Activated naive CD4-positive, alpha-beta T cell treated with anti-CD3 and anti-CD28 coated beads for 36 hours (primary cell): ENCODE measurements at regions not wholly inside any gene's neighbourhood (a gene's known extent, or its start where the extent isn't known, plus 50 kb on each side); places are given as distances from the start of the nearest gene placed in this dataset.

Experiments
- CTCF ChIA-PET: fragments of 350-600 bp; sonication (Branson Sonifier 250); formaldehyde crosslinking; loops from one replicate; lab custom pipeline; 2021; ENCODE audit warnings: antibody characterized with exemption; lab: Charles Lee
- DNase-seq: peaks from one replicate; pipeline ENCODE4 v3.0.0-alpha.2; 2020
- H3K27ac Mint-ChIP-seq: one replicate; pipeline ENCODE4 v1.8.0; 2021; ENCODE audit warnings: mild to moderate bottlenecking, mixed read lengths
- H3K27me3 Mint-ChIP-seq: one replicate; pipeline ENCODE4 v1.8.0; 2021; ENCODE audit warnings: low read depth, mixed read lengths
- H3K36me3 Mint-ChIP-seq: one replicate; pipeline ENCODE4 v1.8.0; 2021; ENCODE audit warnings: low read depth, mixed read lengths
- H3K4me1 Mint-ChIP-seq: one replicate; pipeline ENCODE4 v1.8.0; 2021; ENCODE audit warnings: low read depth, mixed read lengths
- H3K4me3 Mint-ChIP-seq: one replicate; pipeline ENCODE4 v1.8.0; 2021; ENCODE audit warnings: mild to moderate bottlenecking, moderate library complexity, mixed read lengths
- H3K9me3 Mint-ChIP-seq: one replicate; pipeline ENCODE4 v1.8.0; 2021; ENCODE audit warnings: mixed read lengths
- intact Hi-C: fragments of 100-400 bp; cut with micrococcal nuclease; formaldehyde crosslinking; loops from one replicate; pipeline ENCODE4 v1.15.1; 2023

GRCh38 chr7:142351145-142351544, 93.3 kb upstream of the PRSS58 start:
- peaks cover 35% of the 10 kb centered on the region for H3K4me1 Mint-ChIP-seq
- intact Hi-C loops: loop anchor here (2.0 to 10.0 kb wide), 2 partner anchors 26 to 616 kb away; partner anchors contain the start of gene SSBP1
- no peaks in the 10 kb centered on the region for H3K36me3 Mint-ChIP-seq

GRCh38 chr7:142349670-142350405, 92.0 kb upstream of the PRSS58 start:
- DNase-seq: no peak
- no peaks in the 10 kb centered on the region for H3K36me3 Mint-ChIP-seq
- intact Hi-C loops: loop anchor here (1.0 to 10.0 kb wide), 3 partner anchors 8 to 615 kb away; partner anchors contain the start of gene SSBP1
- peaks cover 44% of the 10 kb centered on the region for H3K4me1 Mint-ChIP-seq
- no peak overlapping the region for H3K4me3 Mint-ChIP-seq
- no peaks in the 10 kb centered on the region for H3K9me3 Mint-ChIP-seq
- H3K27me3 Mint-ChIP-seq: no peaks in the 10 kb centered on the region
- CTCF ChIA-PET: interaction anchor here (1.3 kb wide), 1 partner anchor 47 kb away, joined by 4 read pairs; no protein-coding TSS in a partner anchor
- H3K27ac Mint-ChIP-seq: peak overlapping the region; percentile 42

More at GRCh38 chr7:142351145-142351544, 93.3 kb upstream of the PRSS58 start:
- peak overlapping the region; percentile 22 for H3K27ac Mint-ChIP-seq
- H3K9me3 Mint-ChIP-seq: no peaks in the 10 kb centered on the region
- peak overlapping the region; percentile 14 for H3K4me3 Mint-ChIP-seq
- DNase-seq: no peak
- CTCF ChIA-PET: interaction anchor here (1.3 to 2.4 kb wide), 3 partner anchors 9 to 48 kb away, joined by 5 to 13 read pairs (median 11); no protein-coding TSS in a partner anchor
- no peaks in the 10 kb centered on the region for H3K27me3 Mint-ChIP-seq

GRCh38 chr7:142348921-142349405, 91.1 kb upstream of the PRSS58 start:
- CTCF ChIA-PET: interaction anchor here (1.3 kb wide), 1 partner anchor 46 kb away, joined by 4 read pairs; no protein-coding TSS in a partner anchor
- Mint-ChIP-seq H3K27ac (peak overlapping the region; percentile 42), H3K4me3 (peak overlapping the region; percentile 20)

GRCh38 chr7:142348100-142348499, 90.2 kb upstream of the PRSS58 start:
- H3K4me1 Mint-ChIP-seq: peaks cover 33% of the 10 kb centered on the region
- no peak overlapping the region for H3K4me3 Mint-ChIP-seq
- no peak for DNase-seq
- H3K9me3 Mint-ChIP-seq: no peaks in the 10 kb centered on the region
- no peaks in the 10 kb centered on the region for H3K27me3 Mint-ChIP-seq
- no peak overlapping the region for H3K27ac Mint-ChIP-seq
- CTCF ChIA-PET: interaction anchor here (1.6 to 3.9 kb wide), 2 partner anchors 9 to 11 kb away, joined by 7 to 16 read pairs; no protein-coding TSS in a partner anchor
- intact Hi-C loops: no loop called here
- no peaks in the 10 kb centered on the region for H3K36me3 Mint-ChIP-seq

More at GRCh38 chr7:142348921-142349405, 91.1 kb upstream of the PRSS58 start:
- Mint-ChIP-seq H3K4me1 (peaks cover 42% of the 10 kb centered on the region), H3K27me3 (no peaks in the 10 kb centered on the region), H3K36me3 (no peaks in the 10 kb centered on the region), H3K9me3 (no peaks in the 10 kb centered on the region)
- intact Hi-C loops: no loop called here
- peak; percentile 24 for DNase-seq

GRCh38 chr7:142347091-142347490, 89.2 kb upstream of the PRSS58 start:
- Mint-ChIP-seq H3K27me3 (no peaks in the 10 kb centered on the region), H3K4me1 (peaks cover 24% of the 10 kb centered on the region), H3K4me3 (no peak overlapping the region), H3K36me3 (no peaks in the 10 kb centered on the region), H3K27ac (peak overlapping the region; percentile 51), H3K9me3 (no peaks in the 10 kb centered on the region)
- CTCF ChIA-PET: interaction anchor here (0.8 to 3.9 kb wide), 11 partner anchors 8 to 893 kb away, joined by 3 to 17 read pairs (median 3); no protein-coding TSS in a partner anchor
- DNase-seq: no peak
- intact Hi-C loops: no loop called here

GRCh38 chr7:142345811-142346210, 88.0 kb upstream of the PRSS58 start:
- CTCF ChIA-PET: interaction anchor here (0.7 to 3.9 kb wide), 7 partner anchors 13 to 895 kb away, joined by 3 to 17 read pairs (median 4); no protein-coding TSS in a partner anchor
- Mint-ChIP-seq H3K4me1 (peaks cover 21% of the 10 kb centered on the region), H3K36me3 (no peaks in the 10 kb centered on the region), H3K4me3 (peak overlapping the region; percentile 41), H3K9me3 (no peaks in the 10 kb centered on the region), H3K27ac (peak overlapping the region; percentile 59), H3K27me3 (peaks cover 2% of the 10 kb centered on the region)
- intact Hi-C loops: loop anchor here (1.0 kb wide), 1 partner anchor 23 kb away; no protein-coding TSS in a partner anchor
- DNase-seq: peak; percentile 73

GRCh38 chr7:142338633-142339501, 81.0 kb upstream of the PRSS58 start:
- H3K27ac Mint-ChIP-seq: peak overlapping the region; percentile 73
- intact Hi-C loops: loop anchor here (5.0 kb wide), 1 partner anchor 468 kb away; no protein-coding TSS in a partner anchor
- CTCF ChIA-PET: interaction anchor here (0.8 to 6.6 kb wide), 10 partner anchors 9 to 534 kb away, joined by 3 to 30 read pairs (median 3); no protein-coding TSS in a partner anchor
- peak; percentile 64 for DNase-seq
- no peak overlapping the region for H3K4me3 Mint-ChIP-seq
- H3K9me3 Mint-ChIP-seq: no peaks in the 10 kb centered on the region
- H3K4me1 Mint-ChIP-seq: peaks cover 19% of the 10 kb centered on the region
- H3K27me3 Mint-ChIP-seq: peaks cover 2% of the 10 kb centered on the region
- no peaks in the 10 kb centered on the region for H3K36me3 Mint-ChIP-seq

GRCh38 chr7:142337054-142338001, 79.5 kb upstream of the PRSS58 start:
- no peaks in the 10 kb centered on the region for H3K9me3 Mint-ChIP-seq
- H3K27me3 Mint-ChIP-seq: peaks cover 8% of the 10 kb centered on the region
- no peak for DNase-seq
- CTCF ChIA-PET: interaction anchor here (6.6 kb wide), 1 partner anchor 13 kb away, joined by 30 read pairs; no protein-coding TSS in a partner anchor
- H3K4me3 Mint-ChIP-seq: no peak overlapping the region
- intact Hi-C loops: loop anchor here (1.0 to 5.0 kb wide), 2 partner anchors 11 to 470 kb away; no protein-coding TSS in a partner anchor
- H3K36me3 Mint-ChIP-seq: no peaks in the 10 kb centered on the region
- H3K27ac Mint-ChIP-seq: peak overlapping the region; percentile 63
- peaks cover 19% of the 10 kb centered on the region for H3K4me1 Mint-ChIP-seq

GRCh38 chr7:142334806-142335205, 76.9 kb upstream of the PRSS58 start:
- no peak for DNase-seq
- H3K36me3 Mint-ChIP-seq: no peaks in the 10 kb centered on the region
- peaks cover 16% of the 10 kb centered on the region for H3K4me1 Mint-ChIP-seq
- no peaks in the 10 kb centered on the region for H3K9me3 Mint-ChIP-seq
- CTCF ChIA-PET: interaction anchor here (1.4 kb wide), 1 partner anchor 11 kb away, joined by 8 read pairs; no protein-coding TSS in a partner anchor
- H3K4me3 Mint-ChIP-seq: no peak overlapping the region
- H3K27me3 Mint-ChIP-seq: peaks cover 16% of the 10 kb centered on the region
- intact Hi-C loops: loop anchor here (5.0 kb wide), 1 partner anchor 472 kb away; no protein-coding TSS in a partner anchor
- no peak overlapping the region for H3K27ac Mint-ChIP-seq

- Mint-ChIP-seq H3K4me1 (peaks cover 15% of the 10 kb centered on the region), H3K27ac (peak overlapping the region; percentile 30), H3K27me3 (peaks cover 16% of the 10 kb centered on the region), H3K9me3 (no peaks in the 10 kb centered on the region), H3K36me3 (no peaks in the 10 kb centered on the region), H3K4me3 (no peak overlapping the region)
- DNase-seq: no peak
- intact Hi-C loops: no loop called here
- CTCF ChIA-PET: interaction anchor here (1.4 to 1.8 kb wide), 2 partner anchors 10 to 30 kb away, joined by 5 to 8 read pairs; no protein-coding TSS in a partner anchor
These were observed 76.4 kb upstream of the PRSS58 start for GRCh38 chr7:142334236-142334635.
